GM19438 (cell line): ENCODE measurements at regions not wholly inside any gene's neighbourhood (a gene's known extent, or its start where the extent isn't known, plus 50 kb on each side); places are given as distances from the start of the nearest gene placed in this dataset.
"Not testable (repeated sequence)": the region's sequence is repeated elsewhere in the genome, so short reads cannot be mapped to it uniquely, and the experiment has no call there.

Source experiments
- ATAC-seq: cut with Tn5 transposase; IDR thresholded peaks from one replicate; pipeline ENCODE4 v1.9.1; 2021; ENCODE audit warnings: low read depth; ENCODE audit not compliant: unreplicated experiment

DNA sequence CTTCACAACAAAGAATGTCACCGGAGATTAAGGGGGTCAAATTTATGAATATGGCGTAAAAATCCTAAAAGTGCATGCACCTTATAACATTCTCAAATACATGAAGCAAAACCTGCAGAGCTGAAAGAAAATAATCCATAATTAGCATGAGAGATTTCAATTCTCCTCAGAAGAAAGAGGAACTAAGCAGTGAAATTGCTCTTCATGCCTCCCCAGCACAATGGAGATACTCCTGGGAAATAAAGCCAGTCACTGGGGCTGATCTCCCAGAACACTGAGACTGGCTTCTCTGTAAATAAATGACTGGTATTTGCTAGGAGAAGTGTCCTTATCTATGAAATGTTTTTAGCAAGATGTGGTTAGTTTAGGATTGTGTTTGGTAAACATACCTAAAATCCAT lies 68.1 kb downstream of the GOLGA6L6 start:
- ATAC-seq: not testable (repeated sequence)

DNA sequence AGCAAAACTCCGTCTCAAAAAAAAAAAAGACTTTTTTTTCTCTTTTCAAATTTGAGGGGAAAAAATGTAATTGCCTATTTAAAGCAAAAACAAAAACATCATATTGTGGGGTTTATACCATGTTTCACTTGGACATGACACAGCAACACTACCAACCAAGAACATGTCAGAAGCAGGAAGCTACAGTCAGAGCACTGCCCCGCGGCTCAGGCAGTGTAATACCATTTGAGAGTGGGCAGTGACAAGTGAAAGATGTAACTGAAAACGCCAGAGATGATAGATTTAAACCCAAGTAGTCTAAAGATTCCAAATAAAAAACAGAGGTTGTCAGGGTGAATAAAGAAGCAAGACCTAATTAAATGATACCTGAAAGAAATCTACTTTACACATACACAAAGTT lies 68.6 kb downstream of the GOLGA6L6 start:
- ATAC-seq: not testable (repeated sequence)

DNA sequence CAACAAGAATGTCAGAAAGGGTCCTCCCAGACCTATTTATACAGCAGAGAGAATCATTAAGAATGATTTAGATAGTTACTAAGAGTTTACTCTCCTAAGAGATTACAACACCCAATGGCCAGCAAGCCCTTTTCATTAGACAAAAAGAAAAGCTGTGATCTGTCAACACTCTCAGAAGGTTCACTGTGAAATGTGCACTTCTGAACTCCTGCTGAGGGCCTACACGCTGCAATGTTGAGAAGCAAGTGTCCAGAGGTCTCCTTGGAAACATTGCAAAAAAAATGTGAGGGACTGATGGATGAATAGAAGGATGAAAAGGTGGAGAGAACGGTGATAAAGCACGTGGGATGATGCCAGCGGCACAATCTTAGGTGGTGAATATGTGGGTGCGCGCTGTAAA lies 70.8 kb downstream of the GOLGA6L6 start:
- ATAC-seq: not testable (repeated sequence)

GRCh38 chr15:20441138-20441537 lies 100.5 kb downstream of the GOLGA6L6 start:
- not testable (repeated sequence) for ATAC-seq

DNA sequence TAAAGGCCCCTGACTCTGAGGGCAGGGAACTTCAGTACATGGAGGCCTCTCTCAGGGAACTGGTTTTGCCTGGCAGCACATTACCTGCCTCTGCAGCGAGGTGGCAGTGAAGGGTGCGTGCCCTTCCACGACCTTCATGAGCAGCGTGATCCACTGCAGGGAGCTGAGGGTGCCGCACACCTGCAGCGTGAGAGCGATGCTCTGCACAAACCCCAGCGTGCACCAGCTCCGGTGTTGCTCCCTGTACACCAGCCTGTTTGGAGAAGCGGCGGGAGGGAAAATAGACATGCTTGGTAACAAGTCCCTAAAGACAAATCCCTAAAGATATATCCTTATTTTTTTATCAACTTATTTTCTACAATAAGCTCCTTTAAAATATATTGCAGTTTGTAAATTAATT lies 101.2 kb downstream of the GOLGA6L6 start:
- not testable (repeated sequence) for ATAC-seq

DNA sequence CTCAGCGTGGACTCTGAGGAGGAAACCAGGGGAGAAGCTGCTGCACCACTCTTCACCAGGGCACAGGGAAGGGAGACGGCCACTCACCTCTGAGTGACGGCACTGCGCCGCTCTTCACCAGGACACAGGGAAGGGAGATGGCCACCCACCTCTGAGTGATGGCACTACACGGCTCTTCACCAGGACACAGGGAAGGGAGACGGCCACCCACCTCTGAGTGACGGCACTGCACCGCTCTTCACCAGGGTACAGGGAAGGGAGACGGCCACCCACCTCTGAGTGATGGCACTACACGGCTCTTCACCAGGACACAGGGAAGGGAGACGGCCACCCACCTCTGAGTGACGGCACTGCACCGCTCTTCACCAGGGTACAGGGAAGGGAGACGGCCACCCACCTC lies 102.5 kb downstream of the GOLGA6L6 start:
- not testable (repeated sequence) for ATAC-seq

GRCh38 chr15:20438255-20438654 lies 103.3 kb downstream of the GOLGA6L6 start:
- not testable (repeated sequence) for ATAC-seq

DNA sequence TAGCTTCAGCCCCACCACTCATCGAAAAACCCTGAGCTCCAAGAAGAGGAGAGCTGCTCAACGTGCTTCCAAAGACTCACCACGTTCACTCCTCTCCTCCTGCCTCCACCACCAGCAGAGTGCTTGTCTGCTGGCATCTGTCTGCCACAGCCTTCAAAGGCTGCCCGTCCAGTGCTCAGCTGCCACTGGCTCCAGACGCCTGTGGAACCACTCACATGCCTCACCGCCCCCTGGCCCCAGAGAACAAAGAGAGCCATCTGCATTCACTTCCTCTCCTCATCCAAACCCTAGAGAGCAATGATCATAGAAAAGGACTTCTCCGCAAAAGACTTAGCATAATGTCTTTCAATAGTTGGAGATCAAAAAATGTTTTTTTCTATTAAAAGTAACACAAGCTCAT lies 108.1 kb downstream of the GOLGA6L6 start:
- ATAC-seq: not testable (repeated sequence)

GRCh38 chr15:20430495-20430894 lies 111.1 kb downstream of the GOLGA6L6 start:
- ATAC-seq: not testable (repeated sequence)

DNA sequence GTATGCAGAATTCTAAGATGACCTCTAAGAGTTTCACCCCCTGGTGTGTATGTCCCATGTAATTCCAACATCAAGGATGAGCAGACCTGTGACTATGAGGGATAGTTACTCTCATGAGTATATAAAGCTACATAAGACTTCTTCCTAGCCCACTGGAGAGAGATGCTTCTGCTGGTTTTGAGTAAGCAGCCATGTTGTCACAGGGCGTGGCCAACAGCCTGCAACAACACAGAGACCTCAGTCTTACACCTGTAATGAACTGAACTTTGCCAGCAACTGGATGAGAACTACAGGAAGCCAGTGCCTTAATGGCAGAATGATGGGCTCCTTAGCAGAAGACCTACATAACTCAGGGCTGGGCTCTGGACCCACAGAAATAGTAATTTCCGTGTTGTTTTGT lies 120.9 kb downstream of the GOLGA6L6 start:
- not testable (repeated sequence) for ATAC-seq

DNA sequence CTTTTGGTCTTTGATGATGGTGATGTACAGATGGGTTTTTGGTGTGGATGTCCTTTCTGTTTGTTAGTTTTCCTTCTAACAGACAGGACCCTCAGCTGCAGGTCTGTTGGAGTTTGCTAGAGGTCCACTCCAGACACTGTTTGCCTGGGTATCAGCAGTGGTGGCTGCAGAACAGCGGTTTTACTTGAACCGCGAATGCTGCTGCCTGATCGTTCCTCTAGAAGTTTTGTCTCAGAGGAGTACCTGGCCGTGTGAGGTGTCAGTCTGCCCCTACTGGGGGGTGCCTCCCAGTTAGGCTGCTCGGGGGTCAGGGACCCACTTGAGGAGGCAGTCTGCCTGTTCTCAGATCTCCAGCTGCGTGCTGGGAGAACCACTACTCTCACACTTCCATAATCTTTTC lies 125.0 kb downstream of the GOLGA6L6 start:
- not testable (repeated sequence) for ATAC-seq

DNA sequence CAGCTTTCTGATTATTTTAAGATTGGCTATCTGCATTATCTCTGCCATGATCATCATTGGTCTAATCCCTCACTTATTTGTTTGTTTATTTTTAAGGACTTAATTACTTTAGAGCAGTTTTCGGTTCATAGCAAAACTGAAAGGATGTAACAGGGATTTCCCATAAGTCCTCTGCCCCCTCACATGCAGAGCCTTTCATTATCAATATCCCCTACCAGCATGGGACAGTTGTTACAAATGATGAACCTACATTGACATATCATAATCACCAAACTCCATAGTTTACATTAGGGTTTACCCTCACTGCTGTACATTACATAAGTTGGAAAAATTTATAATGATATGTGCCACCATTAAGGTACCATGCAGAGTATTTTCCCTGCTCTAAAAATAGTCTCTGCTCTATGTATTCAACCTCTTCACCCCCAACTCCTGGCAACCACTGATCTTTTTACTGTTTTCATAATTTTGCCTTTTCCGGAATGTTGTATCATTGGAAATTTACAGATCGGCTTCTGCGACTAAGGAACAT lies 131.9 kb downstream of the GOLGA6L6 start:
- not testable (repeated sequence) for ATAC-seq

GRCh38 chr15:20409247-20409646 lies 132.4 kb downstream of the GOLGA6L6 start:
- no peak for ATAC-seq

DNA sequence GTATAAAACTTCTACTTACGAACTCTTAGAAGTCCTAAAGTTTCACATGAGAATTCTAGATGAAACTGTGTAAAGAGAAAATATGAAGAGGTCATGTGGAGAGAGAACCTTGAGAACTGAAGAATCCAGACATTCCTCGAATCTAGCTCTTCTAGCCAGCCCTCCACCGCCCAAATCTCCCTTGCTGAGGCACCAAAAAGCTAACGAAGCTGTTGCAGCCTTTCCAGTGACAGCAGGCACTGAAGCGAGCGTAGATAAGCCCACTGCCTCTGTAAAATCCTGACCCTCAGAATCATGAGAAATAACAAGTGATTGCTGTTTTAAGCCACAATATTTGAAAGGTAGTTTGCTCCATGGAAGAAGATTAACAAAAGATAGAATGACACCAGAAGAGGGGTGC lies 134.0 kb downstream of the GOLGA6L6 start:
- no peak for ATAC-seq

DNA sequence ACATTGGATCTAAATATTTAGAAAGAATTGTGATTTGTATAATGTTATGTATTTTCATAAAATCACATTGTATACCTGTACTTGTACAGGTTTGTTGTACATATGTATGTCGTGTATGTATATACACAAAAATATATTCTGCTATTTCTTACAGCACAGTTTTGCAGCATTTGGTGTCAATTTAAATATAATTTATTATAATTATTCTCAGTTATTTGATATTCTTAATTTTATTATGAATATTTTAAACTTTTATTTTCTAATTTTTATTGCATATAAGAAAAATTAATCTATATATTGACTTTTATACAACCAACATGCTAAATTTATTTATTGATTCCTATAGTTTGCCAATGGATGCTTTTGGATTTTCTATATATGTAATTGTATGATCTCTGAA lies 137.0 kb downstream of the GOLGA6L6 start:
- ATAC-seq: not testable (repeated sequence)

- ATAC-seq: not testable (repeated sequence)
These were observed 139.0 kb downstream of the GOLGA6L6 start for GRCh38 chr15:20402586-20402985.

GRCh38 chr15:20401058-20401457 lies 140.5 kb downstream of the GOLGA6L6 start:
- ATAC-seq: not testable (repeated sequence)

- not testable (repeated sequence) for ATAC-seq
These were observed 142.9 kb downstream of the GOLGA6L6 start for GRCh38 chr15:20398680-20399079.

GRCh38 chr15:20388161-20388560 lies 153.4 kb downstream of the GOLGA6L6 start:
- not testable (repeated sequence) for ATAC-seq

GRCh38 chr15:20386198-20386597 lies 155.4 kb downstream of the GOLGA6L6 start:
- no peak for ATAC-seq

GRCh38 chr15:20380199-20380598 lies 161.4 kb downstream of the GOLGA6L6 start:
- ATAC-seq: not testable (repeated sequence)

- ATAC-seq: no peak
These were observed 164.7 kb downstream of the GOLGA6L6 start for GRCh38 chr15:20376872-20377271.

GRCh38 chr15:20372416-20372815 lies 169.2 kb downstream of the GOLGA6L6 start:
- ATAC-seq: not testable (repeated sequence)
